Upper lobe of right lung (tissue), 1 donor: ENCODE measurements at regions not wholly inside any gene's neighbourhood (a gene's known extent, or its start where the extent isn't known, plus 50 kb on each side); places are given as distances from the start of the nearest gene placed in this dataset.

Source experiments
- ATAC-seq: fragments of 200-7000 bp; cut with Tn5 transposase; one replicate; pipeline ENCODE4 v1.9.1; 2020; ENCODE audit warnings: mild to moderate bottlenecking, moderate library complexity
- DNase-seq: peaks from one replicate; pipeline ENCODE4 v3.0.0-alpha.2; 2020
- H3K27ac ChIP-seq: fragments of 200-600 bp; one replicate; pipeline ENCODE4 v1.8.0; 2022
- H3K27me3 ChIP-seq: fragments of 200-600 bp; one replicate; pipeline ENCODE4 v1.8.0; 2022; ENCODE audit warnings: mild to moderate bottlenecking
- H3K36me3 ChIP-seq: fragments of 200-600 bp; one replicate; pipeline ENCODE4 v1.8.0; 2022
- H3K4me1 ChIP-seq: fragments of 200-600 bp; one replicate; pipeline ENCODE4 v1.8.0; 2022
- H3K4me3 ChIP-seq: fragments of 200-600 bp; one replicate; pipeline ENCODE4 v1.8.0; 2022; ENCODE audit warnings: mild to moderate bottlenecking
- H3K9me3 ChIP-seq: fragments of 200-600 bp; one replicate; pipeline ENCODE4 v1.8.0; 2022
- CTCF ChIP-seq: fragments of 200-600 bp; IDR thresholded peaks from one replicate; pipeline ENCODE4 v1.8.0; 2022; ENCODE audit warnings: antibody characterized with exemption
- intact Hi-C: fragments of 100-400 bp; cut with DNase I; formaldehyde crosslinking; loops from one replicate; pipeline ENCODE4 v1.11.0; 2022
- donor health status: DM: no; HTN: yes; CAD: no; lungs with severe emphysema.

- H3K4me1 ChIP-seq, result no peaks in the 10 kb centered on the region
- H3K27ac ChIP-seq, result no peak overlapping the region
- intact Hi-C loops, result no loop called here
- H3K4me3 ChIP-seq, result no peak overlapping the region
- no peaks in the 10 kb centered on the region for H3K36me3 ChIP-seq
- TF ChIP-seq CTCF, result no peak
- no peak for ATAC-seq
- H3K27me3 ChIP-seq, result no peaks in the 10 kb centered on the region
- no peaks in the 10 kb centered on the region for H3K9me3 ChIP-seq
- DNase-seq, result no peak
These were observed 602.8 kb downstream of the CDH26 start for GRCh38 chr20:60561052-60561451.

GRCh38 chr20:60565083-60565482 lies 606.9 kb downstream of the CDH26 start:
- H3K4me3 ChIP-seq, result no peak overlapping the region
- H3K4me1 ChIP-seq, result no peaks in the 10 kb centered on the region
- H3K27me3 ChIP-seq, result no peaks in the 10 kb centered on the region
- intact Hi-C loops, result no loop called here
- no peak for TF ChIP-seq CTCF
- no peaks in the 10 kb centered on the region for H3K36me3 ChIP-seq
- ATAC-seq, result no peak
- no peaks in the 10 kb centered on the region for H3K9me3 ChIP-seq
- no peak for DNase-seq
- no peak overlapping the region for H3K27ac ChIP-seq

GRCh38 chr20:60565551-60565950 lies 607.3 kb downstream of the CDH26 start:
- Histone ChIP-seq H3K36me3 (no peaks in the 10 kb centered on the region), H3K4me3 (no peak overlapping the region), H3K9me3 (no peaks in the 10 kb centered on the region), H3K4me1 (no peaks in the 10 kb centered on the region), H3K27ac (no peak overlapping the region), H3K27me3 (no peaks in the 10 kb centered on the region)
- TF ChIP-seq CTCF, result no peak
- DNase-seq (no peak), ATAC-seq (no peak)
- intact Hi-C loops, result no loop called here

GRCh38 chr20:60569116-60569515 lies 610.9 kb downstream of the CDH26 start:
- no peaks in the 10 kb centered on the region for H3K36me3 ChIP-seq
- no peaks in the 10 kb centered on the region for H3K9me3 ChIP-seq
- no peaks in the 10 kb centered on the region for H3K4me1 ChIP-seq
- intact Hi-C loops, result no loop called here
- DNase-seq (no peak), ATAC-seq (no peak)
- no peaks in the 10 kb centered on the region for H3K27me3 ChIP-seq
- no peak overlapping the region for H3K4me3 ChIP-seq
- H3K27ac ChIP-seq, result no peak overlapping the region
- no peak for TF ChIP-seq CTCF

GRCh38 chr20:60570481-60571277 lies 612.5 kb downstream of the CDH26 start:
- H3K27me3 ChIP-seq, result no peaks in the 10 kb centered on the region
- H3K27ac ChIP-seq, result no peak overlapping the region
- no peaks in the 10 kb centered on the region for H3K36me3 ChIP-seq
- H3K4me1 ChIP-seq, result no peaks in the 10 kb centered on the region
- DNase-seq (no peak), ATAC-seq (no peak)
- no peak for TF ChIP-seq CTCF
- H3K9me3 ChIP-seq, result no peaks in the 10 kb centered on the region
- no peak overlapping the region for H3K4me3 ChIP-seq
- intact Hi-C loops, result no loop called here
